CD4-positive, CD25-positive, alpha-beta regulatory T cell (primary cell): ENCODE measurements at regions not wholly inside any gene's neighbourhood (a gene's known extent, or its start where the extent isn't known, plus 50 kb on each side); places are given as distances from the start of the nearest gene placed in this dataset.
A peak's percentile ranks its signal among the peaks of the same experiment; 100 is the strongest.

Experiments used
- ATAC-seq, 2 donors: fragments of 150-1000 bp; cut with Tn5 transposase; one replicate each; pipeline ENCODE4 v1.10.0; 2021; ENCODE audit warnings: low read depth in 2 of 2, moderate number of reproducible peaks in 2 of 2, moderate library complexity in 1 of 2
- DNase-seq, 3 donors: peaks; one replicate each; pipeline versions ENCODE4 v3.0.0 to v3.0.0-alpha.2; 2012 to 2022; ENCODE audit warnings: mixed read lengths in 1 of 3
- H3K27ac ChIP-seq: one replicate; pipeline ENCODE4 v1.7.0; 2013; ENCODE audit warnings: mild to moderate bottlenecking, low read length; ENCODE audit not compliant: insufficient read depth, poor library complexity, severe bottlenecking
- H3K27me3 ChIP-seq: one replicate; pipeline ENCODE4 v1.7.0; 2013; ENCODE audit warnings: low read length; ENCODE audit not compliant: control insufficient read depth, insufficient read depth
- H3K36me3 ChIP-seq: one replicate; pipeline ENCODE4 v1.7.0; 2013; ENCODE audit warnings: mild to moderate bottlenecking, low read length, moderate library complexity; ENCODE audit not compliant: control insufficient read depth, insufficient read depth
- H3K4me1 ChIP-seq: 2 replicates; pipeline ENCODE4 v1.7.0; 2013; ENCODE audit warnings: mild to moderate bottlenecking, low read length; ENCODE audit not compliant: insufficient read depth, control insufficient read depth, poor library complexity, severe bottlenecking
- H3K4me3 ChIP-seq: one replicate; pipeline ENCODE4 v1.7.0; 2013; ENCODE audit warnings: low read depth, mild to moderate bottlenecking, low read length, moderate library complexity
- H3K9me3 ChIP-seq, 2 experiments: 1 replicate in 1 of 2; 2 replicates in 1 of 2; pipeline ENCODE4 v1.7.0; 2013; ENCODE audit warnings: low read length in 2 of 2, mild to moderate bottlenecking in 1 of 2, moderate library complexity in 1 of 2; ENCODE audit not compliant: control insufficient read depth in 2 of 2
- H3K27ac Mint-ChIP-seq, 3 donors: one replicate each; pipeline ENCODE4 v1.8.0; 2020 to 2022; ENCODE audit warnings: mild to moderate bottlenecking in 3 of 3, mixed read lengths in 3 of 3, moderate library complexity in 2 of 3
- H3K27me3 Mint-ChIP-seq: one replicate; pipeline ENCODE4 v1.8.0; 2022; ENCODE audit warnings: mild to moderate bottlenecking, mixed read lengths
- H3K36me3 Mint-ChIP-seq: one replicate; pipeline ENCODE4 v1.8.0; 2020; ENCODE audit warnings: mixed read lengths
- H3K4me1 Mint-ChIP-seq, 4 donors: one replicate each; pipeline ENCODE4 v1.8.0; 2020 to 2022; ENCODE audit warnings: mixed read lengths in 4 of 4, mild to moderate bottlenecking in 1 of 4
- H3K4me3 Mint-ChIP-seq, 4 donors: one replicate each; pipeline ENCODE4 v1.8.0; 2020 to 2022; ENCODE audit warnings: mild to moderate bottlenecking in 4 of 4, mixed read lengths in 4 of 4, moderate library complexity in 3 of 4
- H3K9me3 Mint-ChIP-seq, 7 donors: one replicate each; pipeline ENCODE4 v1.8.0; 2020 to 2022; ENCODE audit warnings: mixed read lengths in 7 of 7, mild to moderate bottlenecking in 3 of 7, moderate library complexity in 2 of 7

DNA sequence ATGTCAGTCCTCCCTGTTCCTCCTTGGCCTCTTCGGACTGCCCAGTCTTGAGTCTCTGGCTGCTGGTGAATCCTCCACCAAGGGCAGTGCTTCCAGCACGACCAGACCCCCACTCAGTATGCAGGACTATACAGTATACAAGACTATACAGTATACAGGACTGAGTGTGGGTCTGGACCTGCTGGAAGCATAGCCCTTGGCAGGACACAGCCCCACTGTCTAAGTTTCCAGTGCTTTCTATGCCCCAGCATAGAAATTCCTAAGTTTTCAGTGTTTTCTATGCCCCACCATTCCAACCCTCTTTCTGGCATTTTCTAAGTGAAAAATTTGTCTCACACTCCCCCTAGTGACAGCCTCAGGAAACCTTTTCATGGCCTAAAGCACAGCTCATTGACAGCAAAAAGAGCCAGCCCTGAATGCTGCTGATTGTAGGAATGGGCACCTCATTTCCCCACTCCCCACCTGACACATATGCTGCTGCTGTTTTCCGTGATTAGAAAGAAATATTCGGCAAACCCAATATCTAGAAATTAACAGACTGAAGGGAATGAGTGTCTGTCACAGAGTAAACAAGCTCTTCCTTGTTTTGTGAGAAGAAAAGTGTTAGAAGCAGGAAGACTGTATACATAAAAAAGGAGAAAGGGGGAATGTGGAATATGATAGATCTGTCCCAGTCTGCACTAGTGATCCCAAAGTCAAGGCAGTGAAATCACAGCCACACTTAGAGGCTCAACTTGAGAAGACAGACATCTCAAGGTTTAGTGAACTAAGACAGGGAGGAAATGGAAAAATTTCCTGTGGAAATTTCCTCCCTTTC is 206.9 kb downstream of the IBTK start:
- peak in 1 of 3 donors; percentile 11 for DNase-seq

DNA sequence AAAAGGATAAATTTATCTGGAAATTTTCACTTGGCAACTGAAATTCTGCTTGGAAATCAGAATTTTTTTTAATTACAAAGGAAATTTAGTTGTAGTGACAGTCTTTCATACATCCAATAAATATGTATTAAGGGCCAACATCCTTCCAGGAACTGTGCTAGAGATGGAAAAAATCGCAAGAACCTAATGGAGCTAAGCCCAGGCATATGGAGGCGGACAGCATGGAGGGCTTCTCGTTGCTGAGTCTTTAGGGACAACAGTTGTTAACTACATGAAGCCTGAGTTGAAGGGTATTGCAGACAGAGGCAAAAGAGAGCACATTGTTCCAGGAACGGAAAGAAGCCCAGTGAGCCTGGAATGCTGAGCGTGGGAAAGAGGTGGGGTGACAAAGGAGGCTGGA is 208.9 kb downstream of the IBTK start:
- Histone ChIP-seq H3K4me1 (no peaks in the 10 kb centered on the region), H3K36me3 (no peaks in the 10 kb centered on the region), H3K27ac (no peak overlapping the region), H3K4me3 (no peak overlapping the region), H3K9me3 (no peaks in the 10 kb centered on the region), H3K27me3 (peaks cover 2% of the 10 kb centered on the region)
- DNase-seq (no peak), ATAC-seq (no peak)
- no peak overlapping the region for H3K27ac Mint-ChIP-seq
- H3K27me3 Mint-ChIP-seq, result peaks cover 4% of the 10 kb centered on the region
- H3K36me3 Mint-ChIP-seq, result no peaks in the 10 kb centered on the region
- H3K9me3 Mint-ChIP-seq, result no peaks in the 10 kb centered on the region
- no peaks in the 10 kb centered on the region for H3K4me1 Mint-ChIP-seq
- H3K4me3 Mint-ChIP-seq, result no peak overlapping the region

More for the DNA sequence above, 206.9 kb downstream of the IBTK start:
- peaks cover 2% of the 10 kb centered on the region for H3K27me3 ChIP-seq
- H3K27me3 Mint-ChIP-seq, result peaks cover 4% of the 10 kb centered on the region
- no peaks in the 10 kb centered on the region for H3K4me1 ChIP-seq
- no peaks in the 10 kb centered on the region for H3K9me3 ChIP-seq
- H3K36me3 ChIP-seq, result no peaks in the 10 kb centered on the region
- no peak overlapping the region for H3K27ac ChIP-seq
- H3K4me1 Mint-ChIP-seq, result no peaks in the 10 kb centered on the region
- no peak overlapping the region for H3K4me3 ChIP-seq
- no peak overlapping the region for H3K4me3 Mint-ChIP-seq
- peak in 1 of 2 donors; percentile 32 for ATAC-seq
- no peaks in the 10 kb centered on the region for H3K36me3 Mint-ChIP-seq
- no peaks in the 10 kb centered on the region for H3K9me3 Mint-ChIP-seq
- no peak overlapping the region for H3K27ac Mint-ChIP-seq

DNA sequence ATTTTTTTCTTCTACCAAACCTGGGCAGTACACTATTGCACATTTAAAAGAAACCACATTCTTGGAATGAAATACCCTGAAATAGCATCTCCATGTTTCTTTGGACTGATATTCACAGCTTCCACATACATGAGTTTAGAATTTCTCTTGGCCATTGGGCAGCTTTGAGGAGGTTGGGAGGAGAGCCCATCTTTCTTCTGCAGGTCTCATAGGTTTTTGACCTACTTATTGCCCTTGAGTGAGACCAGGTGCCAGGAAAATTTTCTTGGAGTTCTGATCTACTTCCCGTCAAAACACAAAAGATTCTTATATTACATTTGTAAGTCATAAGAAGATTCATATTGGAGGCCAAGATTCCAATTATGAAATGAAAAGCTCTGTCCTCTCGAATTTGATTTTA is 212.0 kb downstream of the IBTK start:
- Mint-ChIP-seq H3K36me3 (no peaks in the 10 kb centered on the region), H3K9me3 (peaks cover 0 to 3% (median 0%) of the 10 kb centered on the region in 7 donors), H3K27me3 (peaks cover 10% of the 10 kb centered on the region), H3K27ac (no peak overlapping the region), H3K4me3 (no peak overlapping the region), H3K4me1 (no peaks in the 10 kb centered on the region)
- no peak overlapping the region for H3K27ac ChIP-seq
- no peak for ATAC-seq
- H3K36me3 ChIP-seq, result no peaks in the 10 kb centered on the region
- no peak for DNase-seq
- H3K27me3 ChIP-seq, result peaks cover 2% of the 10 kb centered on the region
- no peak overlapping the region for H3K4me3 ChIP-seq
- H3K9me3 ChIP-seq, result no peaks in the 10 kb centered on the region
- no peaks in the 10 kb centered on the region for H3K4me1 ChIP-seq

DNA sequence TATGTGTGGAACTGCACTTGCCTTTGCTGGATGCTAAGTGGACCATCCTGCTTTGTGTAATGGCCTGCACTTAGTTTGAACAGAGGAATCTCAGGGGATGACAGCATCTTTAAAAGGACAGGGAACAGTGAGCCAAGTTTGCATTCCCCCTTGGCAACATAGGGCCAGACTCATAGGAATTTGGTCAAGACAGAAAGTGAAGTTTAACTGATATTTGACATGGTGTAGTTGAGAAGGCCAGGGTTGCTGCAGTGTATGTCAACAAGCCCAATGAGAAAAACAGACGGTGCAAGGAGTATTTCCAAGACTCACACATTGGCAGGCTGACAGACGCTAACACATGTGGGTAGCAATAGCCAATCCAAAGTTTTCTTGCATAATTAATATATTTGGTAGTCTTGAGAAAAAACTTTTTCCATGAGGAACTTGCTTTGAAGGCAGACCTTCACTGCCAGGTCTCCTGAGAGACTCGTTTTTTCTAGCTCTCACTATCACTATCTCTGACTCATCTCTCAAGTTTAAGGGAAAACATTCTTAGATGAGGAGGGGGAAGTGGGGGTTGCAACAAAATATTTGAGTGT is 213.8 kb downstream of the IBTK start:
- H3K4me1 Mint-ChIP-seq, result no peaks in the 10 kb centered on the region
- H3K9me3 ChIP-seq, result no peaks in the 10 kb centered on the region
- H3K4me3 ChIP-seq, result no peak overlapping the region
- no peak overlapping the region for H3K4me3 Mint-ChIP-seq
- no peaks in the 10 kb centered on the region for H3K36me3 ChIP-seq
- no peak overlapping the region for H3K27ac Mint-ChIP-seq
- no peak for DNase-seq
- H3K27me3 ChIP-seq, result peaks cover 2% of the 10 kb centered on the region
- H3K27ac ChIP-seq, result no peak overlapping the region
- ATAC-seq, result no peak
- H3K4me1 ChIP-seq, result no peaks in the 10 kb centered on the region
- peaks cover 0 to 8% (median 2%) of the 10 kb centered on the region in 7 donors for H3K9me3 Mint-ChIP-seq
- no peaks in the 10 kb centered on the region for H3K36me3 Mint-ChIP-seq
- peaks cover 9% of the 10 kb centered on the region for H3K27me3 Mint-ChIP-seq

DNA sequence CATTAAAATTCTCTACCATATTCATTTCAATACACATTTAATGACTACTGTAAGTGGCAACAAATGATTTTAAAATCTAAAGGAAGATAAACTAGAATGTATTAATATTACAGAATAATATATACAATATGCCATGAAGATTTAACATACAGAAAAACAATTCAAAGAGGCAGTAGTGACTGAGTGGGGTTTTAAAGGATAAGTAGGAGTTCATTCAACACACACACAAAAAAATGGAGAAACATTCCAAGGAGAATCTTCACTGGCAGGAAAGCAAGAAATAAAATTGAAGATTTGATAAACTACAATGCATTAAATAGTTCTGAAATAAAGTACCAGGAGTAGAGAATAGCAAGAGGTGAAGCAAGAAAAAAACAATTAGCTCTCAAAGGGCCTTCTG is 215.1 kb downstream of the IBTK start:
- Mint-ChIP-seq H3K4me1 (no peaks in the 10 kb centered on the region), H3K9me3 (peaks cover 0 to 8% (median 3%) of the 10 kb centered on the region in 7 donors), H3K27ac (no peak overlapping the region), H3K36me3 (no peaks in the 10 kb centered on the region), H3K27me3 (peaks cover 9% of the 10 kb centered on the region), H3K4me3 (no peak overlapping the region)
- ATAC-seq, result no peak
- no peak overlapping the region for H3K27ac ChIP-seq
- no peak overlapping the region for H3K4me3 ChIP-seq
- no peak for DNase-seq
- no peaks in the 10 kb centered on the region for H3K4me1 ChIP-seq
- H3K27me3 ChIP-seq, result peaks cover 2% of the 10 kb centered on the region
- no peaks in the 10 kb centered on the region for H3K36me3 ChIP-seq
- H3K9me3 ChIP-seq, result no peaks in the 10 kb centered on the region

DNA sequence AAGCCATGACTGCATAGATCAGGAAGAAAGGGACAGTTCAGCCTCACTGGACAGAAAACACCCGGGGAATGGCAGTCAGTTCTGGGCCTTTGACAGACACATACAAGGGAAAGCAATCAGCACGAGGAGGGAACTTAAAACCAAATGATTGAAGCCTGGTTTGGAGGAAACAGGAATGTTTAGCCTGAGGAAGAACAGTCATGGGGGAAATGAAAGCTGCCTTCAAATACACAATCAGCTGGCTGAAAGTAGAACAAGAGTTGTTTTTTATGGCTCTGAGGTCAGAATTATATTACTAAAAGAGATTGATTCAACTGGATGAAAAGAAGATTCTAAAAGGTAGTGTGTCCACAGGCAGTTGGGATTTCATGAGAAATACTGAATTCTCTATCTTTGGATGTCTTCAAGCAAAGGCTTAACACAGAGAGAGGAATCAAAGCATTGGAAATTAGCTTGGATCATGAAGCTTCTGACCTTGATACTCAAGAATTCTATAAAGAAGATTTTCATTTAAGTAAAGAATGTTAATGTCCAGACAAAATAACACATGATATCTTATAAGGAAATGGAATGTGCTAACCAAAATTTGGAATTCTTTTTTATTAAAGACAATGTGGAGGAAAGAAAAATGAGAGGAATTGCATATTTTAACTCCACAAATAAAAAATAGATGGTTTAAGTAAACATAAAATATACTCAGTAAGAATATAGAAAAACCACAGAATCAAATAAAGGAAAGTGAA is 216.6 kb downstream of the IBTK start:
- DNase-seq, result no peak
- Mint-ChIP-seq H3K9me3 (peaks cover 0 to 8% (median 3%) of the 10 kb centered on the region in 7 donors), H3K27me3 (peaks cover 9% of the 10 kb centered on the region), H3K36me3 (no peaks in the 10 kb centered on the region), H3K4me3 (no peak overlapping the region), H3K27ac (no peak overlapping the region), H3K4me1 (no peaks in the 10 kb centered on the region)
- no peak for ATAC-seq
- Histone ChIP-seq H3K9me3 (no peaks in the 10 kb centered on the region), H3K27ac (no peak overlapping the region), H3K4me3 (no peak overlapping the region), H3K36me3 (no peaks in the 10 kb centered on the region), H3K4me1 (no peaks in the 10 kb centered on the region), H3K27me3 (no peaks in the 10 kb centered on the region)

DNA sequence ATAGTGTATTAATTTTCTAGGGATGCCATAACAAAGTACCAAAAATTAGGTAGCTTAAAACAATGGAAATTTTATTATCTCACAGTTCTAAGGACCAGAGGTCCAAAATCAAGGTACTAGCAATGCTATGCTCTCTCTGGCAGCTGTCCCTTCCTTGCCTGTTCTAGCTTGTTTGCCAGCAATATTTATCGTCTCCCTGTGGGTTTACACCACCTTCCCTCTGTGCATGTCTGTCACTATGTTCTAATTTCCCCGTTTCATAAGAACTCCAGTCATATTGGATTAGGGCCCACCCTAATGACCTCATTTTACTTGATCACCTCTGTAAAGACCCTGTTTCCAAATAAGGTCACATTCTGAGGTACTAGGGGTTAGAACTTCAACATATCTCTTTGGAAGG is 217.2 kb downstream of the IBTK start:
- Mint-ChIP-seq H3K27me3 (peaks cover 9% of the 10 kb centered on the region), H3K9me3 (peaks cover 0 to 8% (median 3%) of the 10 kb centered on the region in 7 donors), H3K36me3 (no peaks in the 10 kb centered on the region), H3K4me1 (no peaks in the 10 kb centered on the region), H3K27ac (no peak overlapping the region), H3K4me3 (no peak overlapping the region)
- no peak for ATAC-seq
- Histone ChIP-seq H3K4me3 (no peak overlapping the region), H3K4me1 (no peaks in the 10 kb centered on the region), H3K9me3 (no peaks in the 10 kb centered on the region), H3K27ac (no peak overlapping the region), H3K36me3 (no peaks in the 10 kb centered on the region), H3K27me3 (no peaks in the 10 kb centered on the region)
- no peak for DNase-seq
